ENCODE measurements at regions not wholly inside any gene's neighbourhood (a gene's known extent, or its start where the extent isn't known, plus 50 kb on each side); places are given as distances from the start of the nearest gene placed in this dataset.
"Not testable (repeated sequence)": the region's sequence is repeated elsewhere in the genome, so short reads cannot be mapped to it uniquely, and the experiment has no call there.

- Histone ChIP-seq H3K27ac (ENCODE audit: low read depth, low read length) (no peak overlapping the region), H3K27me3 (ENCODE audit: control insufficient read depth, insufficient read depth, low read length) (no peaks in the 10 kb centered on the region), H3K9me3 (ENCODE audit: control insufficient read depth, insufficient read depth, low read length) (peaks cover 50% of the 10 kb centered on the region), H3K4me3 (ENCODE audit: low read depth, low read length) (no peak overlapping the region)
- no peak for TF ChIP-seq CTCF (IDR thresholded peaks at IDR 0.05; ENCODE audit: low read depth, low read length)
- no peak for DNase-seq (ENCODE audit: low read depth, low spot score)
- POLR2A ChIA-PET, result no interaction called here
- CTCF ChIA-PET, result no interaction called here
Observed at GRCh38 chr13:22938576-22938975, 242.2 kb upstream of the SGCG start.

- Histone ChIP-seq H3K27me3 (ENCODE audit: control insufficient read depth, insufficient read depth, low read length) (no peaks in the 10 kb centered on the region), H3K4me3 (ENCODE audit: low read depth, low read length) (no peak overlapping the region), H3K27ac (ENCODE audit: low read depth, low read length) (no peak overlapping the region), H3K9me3 (ENCODE audit: control insufficient read depth, insufficient read depth, low read length) (peaks cover 46% of the 10 kb centered on the region)
- no peak for TF ChIP-seq CTCF (IDR thresholded peaks at IDR 0.05; ENCODE audit: low read depth, low read length)
- ChIA-PET POLR2A (no interaction called here), CTCF (no interaction called here)
- no peak for DNase-seq (ENCODE audit: low read depth, low spot score)
Observed at GRCh38 chr13:22939157-22939556, 241.6 kb upstream of the SGCG start.

GRCh38 chr13:22940090-22940710, 240.6 kb upstream of the SGCG start:
- no peak for TF ChIP-seq CTCF (IDR thresholded peaks at IDR 0.05; ENCODE audit: low read depth, low read length)
- H3K27me3 ChIP-seq (ENCODE audit: control insufficient read depth, insufficient read depth, low read length), result no peaks in the 10 kb centered on the region
- H3K4me3 ChIP-seq (ENCODE audit: low read depth, low read length), result no peak overlapping the region
- no peak for DNase-seq (ENCODE audit: low read depth, low spot score)
- no peak overlapping the region for H3K27ac ChIP-seq (ENCODE audit: low read depth, low read length)
- peaks cover 36% of the 10 kb centered on the region for H3K9me3 ChIP-seq (ENCODE audit: control insufficient read depth, insufficient read depth, low read length)
- ChIA-PET CTCF (no interaction called here), POLR2A (no interaction called here)

GRCh38 chr13:22940736-22941135, 240.0 kb upstream of the SGCG start:
- POLR2A ChIA-PET, result no interaction called here
- TF ChIP-seq CTCF (IDR thresholded peaks at IDR 0.05; ENCODE audit: low read depth, low read length), result no peak
- H3K27me3 ChIP-seq (ENCODE audit: control insufficient read depth, insufficient read depth, low read length), result no peaks in the 10 kb centered on the region
- H3K27ac ChIP-seq (ENCODE audit: low read depth, low read length), result no peak overlapping the region
- CTCF ChIA-PET, result no interaction called here
- no peak overlapping the region for H3K4me3 ChIP-seq (ENCODE audit: low read depth, low read length)
- DNase-seq (ENCODE audit: low read depth, low spot score), result no peak
- H3K9me3 ChIP-seq (ENCODE audit: control insufficient read depth, insufficient read depth, low read length), result peaks cover 36% of the 10 kb centered on the region

- peaks cover 36% of the 10 kb centered on the region for H3K9me3 ChIP-seq (ENCODE audit: control insufficient read depth, insufficient read depth, low read length)
- CTCF ChIA-PET; POLR2A ChIA-PET; H3K27ac ChIP-seq (ENCODE audit: low read depth, low read length); H3K4me3 ChIP-seq (ENCODE audit: low read depth, low read length); H3K27me3 ChIP-seq (ENCODE audit: control insufficient read depth, insufficient read depth, low read length); DNase-seq (ENCODE audit: low read depth, low spot score): not testable (repeated sequence)
Observed at GRCh38 chr13:22941495-22941894, 239.3 kb upstream of the SGCG start.

GRCh38 chr13:22942831-22943230, 237.9 kb upstream of the SGCG start:
- CTCF ChIA-PET; H3K4me3 ChIP-seq (ENCODE audit: low read depth, low read length); H3K27ac ChIP-seq (ENCODE audit: low read depth, low read length); POLR2A ChIA-PET; DNase-seq (ENCODE audit: low read depth, low spot score); H3K27me3 ChIP-seq (ENCODE audit: control insufficient read depth, insufficient read depth, low read length): not testable (repeated sequence)
- H3K9me3 ChIP-seq (ENCODE audit: control insufficient read depth, insufficient read depth, low read length), result peaks cover 29% of the 10 kb centered on the region

Data from AG04450 (cell line).